ENCODE measurements at regions not wholly inside any gene's neighbourhood (a gene's known extent, or its start where the extent isn't known, plus 50 kb on each side); places are given as distances from the start of the nearest gene placed in this dataset.

DNA sequence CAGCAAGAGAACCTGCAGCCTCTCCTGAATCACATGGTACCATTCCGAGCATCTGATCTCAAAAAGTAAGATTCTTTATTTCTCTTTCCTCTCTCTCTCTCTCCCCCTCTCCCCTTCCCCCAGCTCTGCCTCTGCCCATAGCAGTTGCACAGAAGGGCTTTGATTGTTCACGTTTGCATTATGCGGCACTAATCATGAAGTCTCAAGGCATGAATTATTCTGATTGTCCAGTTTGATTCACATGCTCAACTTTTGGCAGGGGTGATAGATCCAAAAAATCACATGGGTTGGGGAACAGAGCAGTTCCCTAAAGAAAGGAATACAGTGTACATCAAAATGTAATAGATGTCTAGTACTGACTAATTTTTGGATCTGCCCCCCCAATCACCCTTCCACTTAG, 380.0 kb upstream of the SOX9 start:
- H3K36me3 ChIP-seq = no peaks in the 10 kb centered on the region
- H4K20me1 ChIP-seq = no peaks in the 10 kb centered on the region
- no peaks in the 10 kb centered on the region for H3K27me3 ChIP-seq
- TF ChIP-seq Cebpa-rat (IDR thresholded peaks at IDR 0.05) = no peak
- no peaks in the 10 kb centered on the region for H3K4me1 ChIP-seq
- no peak overlapping the region for H3K4me2 ChIP-seq
- no peak overlapping the region for H3K9ac ChIP-seq
- no peak overlapping the region for H3K27ac ChIP-seq
- no peak overlapping the region for H3K4me3 ChIP-seq
- H3K9me3 ChIP-seq = no peaks in the 10 kb centered on the region

DNA sequence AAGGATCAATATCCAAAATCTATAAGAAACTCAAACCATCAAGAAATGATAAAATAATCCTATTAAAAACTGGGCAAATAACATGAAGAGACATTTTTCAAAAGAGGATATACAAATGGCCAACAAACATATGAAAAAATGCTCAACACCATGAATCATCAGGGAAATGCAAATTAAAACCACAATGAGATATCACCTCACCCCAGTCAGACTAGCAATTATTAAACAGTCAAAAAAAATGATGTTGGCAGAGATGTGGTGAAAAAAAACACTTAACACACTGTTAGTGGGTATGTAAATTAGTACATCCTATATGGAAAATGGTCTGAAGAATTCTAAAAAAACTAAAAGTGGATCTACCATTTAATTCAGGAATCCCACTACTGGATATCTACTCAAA, 379.0 kb upstream of the SOX9 start:
- no peak for TF ChIP-seq Cebpa-rat (IDR thresholded peaks at IDR 0.05)
- Histone ChIP-seq H3K27ac (no peak overlapping the region), H3K27me3 (no peaks in the 10 kb centered on the region), H3K4me2 (no peak overlapping the region), H3K9ac (no peak overlapping the region), H4K20me1 (no peaks in the 10 kb centered on the region), H3K36me3 (no peaks in the 10 kb centered on the region), H3K4me1 (no peaks in the 10 kb centered on the region), H3K9me3 (no peaks in the 10 kb centered on the region), H3K4me3 (no peak overlapping the region)

DNA sequence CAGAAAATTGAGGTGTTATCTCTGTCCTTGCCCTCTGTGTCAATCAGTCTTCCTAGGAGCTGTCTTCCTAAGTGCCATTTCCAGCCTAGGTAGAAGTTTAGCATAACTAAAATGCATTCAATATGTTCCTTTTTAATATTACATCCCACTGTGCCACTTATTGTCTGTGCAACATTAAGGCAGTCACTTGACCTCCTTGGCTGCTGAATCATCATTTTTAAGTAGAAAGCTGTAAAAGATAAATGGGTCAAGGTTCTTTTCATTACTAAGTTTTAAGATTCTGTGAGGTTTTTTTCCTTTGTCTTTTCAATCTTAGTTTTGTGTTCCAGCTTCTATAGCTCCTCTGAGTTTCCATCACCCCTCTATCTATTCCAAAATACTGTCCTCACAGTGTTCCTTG, 371.9 kb upstream of the SOX9 start:
- no peak overlapping the region for H3K4me3 ChIP-seq
- no peaks in the 10 kb centered on the region for H3K9me3 ChIP-seq
- H3K36me3 ChIP-seq = no peaks in the 10 kb centered on the region
- H3K27ac ChIP-seq = no peak overlapping the region
- H3K4me2 ChIP-seq = no peak overlapping the region
- H3K9ac ChIP-seq = no peak overlapping the region
- no peaks in the 10 kb centered on the region for H4K20me1 ChIP-seq
- no peaks in the 10 kb centered on the region for H3K4me1 ChIP-seq
- no peak for TF ChIP-seq Cebpa-rat (IDR thresholded peaks at IDR 0.05)
- no peaks in the 10 kb centered on the region for H3K27me3 ChIP-seq

DNA sequence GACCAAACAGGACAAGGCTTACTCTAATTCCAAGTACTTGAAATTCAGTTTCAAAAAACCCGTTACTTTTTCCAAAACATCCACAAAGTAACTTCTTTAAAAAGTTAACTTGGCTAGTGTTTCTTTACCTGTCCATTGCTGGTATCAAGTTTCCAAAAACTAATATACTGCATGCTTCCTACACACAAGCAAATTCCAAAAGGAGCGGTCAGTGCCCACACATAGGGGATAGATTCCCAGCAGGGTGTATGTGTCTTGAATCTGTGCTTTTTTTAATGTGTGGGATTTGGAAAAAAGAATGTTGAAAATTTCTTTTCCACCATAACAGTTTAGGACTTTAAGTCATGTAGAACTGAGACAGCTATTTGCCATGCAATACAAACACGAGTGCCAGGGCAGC, 367.8 kb upstream of the SOX9 start:
- H3K27ac ChIP-seq = no peak overlapping the region
- H3K9me3 ChIP-seq = no peaks in the 10 kb centered on the region
- H3K4me2 ChIP-seq = no peak overlapping the region
- no peaks in the 10 kb centered on the region for H3K27me3 ChIP-seq
- no peak for TF ChIP-seq Cebpa-rat (IDR thresholded peaks at IDR 0.05)
- no peaks in the 10 kb centered on the region for H3K4me1 ChIP-seq
- no peaks in the 10 kb centered on the region for H4K20me1 ChIP-seq
- no peak overlapping the region for H3K9ac ChIP-seq
- H3K4me3 ChIP-seq = no peak overlapping the region
- no peaks in the 10 kb centered on the region for H3K36me3 ChIP-seq

DNA sequence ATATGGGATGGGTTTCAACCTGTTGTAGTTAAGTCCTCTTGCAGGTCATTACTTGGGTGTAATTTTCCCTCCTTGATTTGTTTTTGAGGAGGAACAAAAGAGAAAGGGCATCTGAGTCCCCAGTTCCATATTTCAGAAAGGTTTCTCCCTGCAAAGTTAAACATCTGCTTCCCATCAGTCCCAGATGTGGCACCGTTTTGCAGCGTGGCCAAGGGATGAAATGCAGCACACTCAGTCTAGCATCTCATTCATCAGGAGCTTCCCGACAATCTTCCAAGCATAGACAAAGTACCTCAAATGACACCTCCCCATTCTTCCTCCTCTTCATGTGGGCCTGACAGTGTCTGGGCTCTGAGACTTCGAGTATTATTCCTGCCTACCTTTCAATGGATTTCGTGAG, 363.7 kb upstream of the SOX9 start:
- Histone ChIP-seq H3K27me3 (no peaks in the 10 kb centered on the region), H3K4me1 (no peaks in the 10 kb centered on the region), H3K4me3 (no peak overlapping the region), H3K36me3 (no peaks in the 10 kb centered on the region), H3K4me2 (no peak overlapping the region), H3K9me3 (no peaks in the 10 kb centered on the region), H3K27ac (no peak overlapping the region), H3K9ac (no peak overlapping the region), H4K20me1 (no peaks in the 10 kb centered on the region)
- TF ChIP-seq Cebpa-rat (IDR thresholded peaks at IDR 0.05) = no peak

DNA sequence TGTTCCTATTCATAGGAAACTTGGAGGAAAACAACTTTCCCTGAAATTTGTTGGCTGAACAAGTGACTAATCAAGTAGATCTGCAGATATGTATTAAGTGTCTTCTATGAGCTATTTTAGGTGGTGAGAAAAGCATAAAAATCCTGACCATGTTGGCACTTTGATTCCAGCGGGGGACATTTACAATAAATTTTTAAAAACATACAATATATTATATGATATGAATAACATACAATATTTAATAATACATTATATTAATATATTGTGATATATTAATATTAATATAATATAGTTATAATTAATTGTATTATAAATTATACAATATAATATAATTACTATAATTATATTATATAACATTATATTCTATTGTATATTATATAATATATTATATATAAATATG, 362.9 kb upstream of the SOX9 start:
- Histone ChIP-seq H3K36me3 (no peaks in the 10 kb centered on the region), H3K4me3 (no peak overlapping the region), H3K9ac (no peak overlapping the region), H4K20me1 (no peaks in the 10 kb centered on the region), H3K27me3 (no peaks in the 10 kb centered on the region), H3K27ac (no peak overlapping the region), H3K4me2 (no peak overlapping the region), H3K4me1 (no peaks in the 10 kb centered on the region), H3K9me3 (no peaks in the 10 kb centered on the region)
- no peak for TF ChIP-seq Cebpa-rat (IDR thresholded peaks at IDR 0.05)

DNA sequence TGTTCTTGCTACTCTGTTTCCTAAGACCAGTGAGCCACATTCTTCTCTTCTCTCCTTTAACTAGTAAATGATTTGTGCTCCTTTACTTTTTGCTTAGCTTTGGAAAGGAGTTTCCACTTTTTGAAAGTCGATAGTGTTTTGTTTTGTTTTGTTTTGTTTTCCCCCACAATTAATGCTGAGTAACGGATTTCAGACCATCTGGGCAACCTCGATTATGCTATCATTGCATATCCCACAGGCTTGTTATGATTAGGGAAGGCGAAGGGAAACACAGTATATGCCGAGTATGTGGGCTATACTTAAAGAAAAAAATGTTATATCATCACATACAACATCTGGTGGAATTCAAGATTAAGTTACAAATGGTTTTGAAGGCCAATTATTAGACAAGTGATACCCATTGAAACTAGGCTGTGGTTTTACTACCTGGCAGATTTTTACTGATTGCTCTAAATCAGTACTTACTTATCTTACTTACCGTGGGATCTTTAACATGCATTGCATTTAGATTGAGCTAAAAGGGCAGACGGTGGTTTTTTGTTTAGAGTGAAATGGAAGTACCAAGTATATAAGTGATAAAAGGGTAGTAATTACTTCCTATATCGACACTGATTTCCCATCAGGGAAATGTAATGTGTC, 361.3 kb upstream of the SOX9 start:
- Histone ChIP-seq H3K4me1 (no peaks in the 10 kb centered on the region), H3K4me2 (no peak overlapping the region), H3K4me3 (no peak overlapping the region), H3K9ac (no peak overlapping the region), H3K27ac (no peak overlapping the region), H3K27me3 (no peaks in the 10 kb centered on the region), H3K9me3 (no peaks in the 10 kb centered on the region), H3K36me3 (no peaks in the 10 kb centered on the region), H4K20me1 (no peaks in the 10 kb centered on the region)
- no peak for TF ChIP-seq Cebpa-rat (IDR thresholded peaks at IDR 0.05)

DNA sequence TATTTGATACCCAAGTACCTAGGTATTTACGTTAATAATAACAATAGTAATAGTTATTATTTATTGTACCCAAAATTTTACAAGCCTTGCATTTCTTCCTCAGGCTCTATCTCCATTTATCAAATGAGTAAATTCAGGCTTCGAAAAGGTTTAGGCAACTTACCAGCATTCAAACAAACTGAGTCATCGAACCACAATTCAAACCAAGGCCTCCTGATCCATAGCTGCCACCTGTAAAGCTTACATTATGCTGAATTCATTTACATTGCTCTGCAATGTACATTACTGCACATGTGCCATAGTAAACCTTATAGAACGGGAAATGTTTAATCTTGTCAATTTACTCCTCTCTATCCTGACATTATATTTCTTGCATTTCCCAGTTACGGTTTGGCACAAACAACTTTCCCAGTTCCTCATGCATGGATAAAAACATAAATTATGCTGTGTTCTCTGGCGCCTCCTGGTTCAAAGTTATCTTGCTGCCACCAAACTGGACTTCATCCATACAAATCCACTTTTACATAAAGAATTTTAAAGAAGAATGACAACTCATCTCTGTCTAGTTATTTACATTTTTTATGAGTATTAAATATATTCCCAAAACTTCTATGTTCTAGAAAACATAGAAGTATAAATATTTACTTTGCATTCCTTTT, 360.6 kb upstream of the SOX9 start:
- TF ChIP-seq Cebpa-rat (IDR thresholded peaks at IDR 0.05) = no peak
- H3K4me2 ChIP-seq = no peak overlapping the region
- no peaks in the 10 kb centered on the region for H3K27me3 ChIP-seq
- H3K4me1 ChIP-seq = no peaks in the 10 kb centered on the region
- H3K4me3 ChIP-seq = no peak overlapping the region
- no peak overlapping the region for H3K27ac ChIP-seq
- H3K9me3 ChIP-seq = no peaks in the 10 kb centered on the region
- H3K36me3 ChIP-seq = no peaks in the 10 kb centered on the region
- H3K9ac ChIP-seq = no peak overlapping the region
- H4K20me1 ChIP-seq = no peaks in the 10 kb centered on the region

DNA sequence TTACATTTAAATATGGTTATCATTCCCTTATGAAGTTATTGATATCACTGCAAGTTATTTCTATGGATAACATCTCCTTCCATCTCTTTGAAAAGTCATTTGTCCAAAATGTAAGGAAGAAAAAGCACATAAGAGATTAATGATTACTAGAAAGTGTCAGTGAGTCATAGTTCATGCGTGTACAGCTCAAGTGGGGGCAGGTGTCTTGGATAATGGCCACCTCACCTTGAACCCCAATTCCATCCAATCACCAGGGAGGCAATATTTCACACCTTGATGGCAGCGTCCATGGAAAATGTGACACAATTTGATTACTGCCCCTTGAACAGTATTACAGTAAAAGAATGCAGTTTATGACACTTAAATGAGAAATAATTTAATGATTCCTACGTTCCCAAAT, 358.3 kb upstream of the SOX9 start:
- H3K9me3 ChIP-seq = no peaks in the 10 kb centered on the region
- no peak overlapping the region for H3K4me3 ChIP-seq
- H3K27me3 ChIP-seq = no peaks in the 10 kb centered on the region
- no peaks in the 10 kb centered on the region for H3K4me1 ChIP-seq
- TF ChIP-seq Cebpa-rat (IDR thresholded peaks at IDR 0.05) = no peak
- no peaks in the 10 kb centered on the region for H4K20me1 ChIP-seq
- no peaks in the 10 kb centered on the region for H3K36me3 ChIP-seq
- H3K9ac ChIP-seq = no peak overlapping the region
- H3K27ac ChIP-seq = no peak overlapping the region
- no peak overlapping the region for H3K4me2 ChIP-seq

DNA sequence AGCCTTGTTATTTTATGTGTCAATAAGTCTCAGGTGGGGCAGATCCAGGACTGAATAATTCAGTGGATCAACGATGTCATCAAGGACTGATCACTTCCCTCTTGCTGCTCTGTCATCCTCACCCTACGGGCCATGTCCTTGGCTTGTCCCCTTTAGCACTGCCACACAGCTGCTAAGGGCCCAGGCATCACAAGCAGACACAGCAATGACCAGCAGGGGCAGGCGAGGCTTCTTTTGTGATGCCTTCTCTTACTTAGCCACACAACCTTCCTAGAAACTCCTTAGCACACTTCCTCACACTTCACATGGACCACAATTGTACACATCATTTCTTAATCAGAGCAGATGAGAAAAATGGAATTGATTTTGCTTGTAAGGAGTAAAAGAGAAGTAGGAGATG, 356.3 kb upstream of the SOX9 start:
- H4K20me1 ChIP-seq = no peaks in the 10 kb centered on the region
- no peak overlapping the region for H3K4me2 ChIP-seq
- H3K9me3 ChIP-seq = no peaks in the 10 kb centered on the region
- no peak overlapping the region for H3K4me3 ChIP-seq
- H3K27ac ChIP-seq = no peak overlapping the region
- no peak overlapping the region for H3K9ac ChIP-seq
- no peaks in the 10 kb centered on the region for H3K36me3 ChIP-seq
- H3K4me1 ChIP-seq = no peaks in the 10 kb centered on the region
- no peak for TF ChIP-seq Cebpa-rat (IDR thresholded peaks at IDR 0.05)
- no peaks in the 10 kb centered on the region for H3K27me3 ChIP-seq

DNA sequence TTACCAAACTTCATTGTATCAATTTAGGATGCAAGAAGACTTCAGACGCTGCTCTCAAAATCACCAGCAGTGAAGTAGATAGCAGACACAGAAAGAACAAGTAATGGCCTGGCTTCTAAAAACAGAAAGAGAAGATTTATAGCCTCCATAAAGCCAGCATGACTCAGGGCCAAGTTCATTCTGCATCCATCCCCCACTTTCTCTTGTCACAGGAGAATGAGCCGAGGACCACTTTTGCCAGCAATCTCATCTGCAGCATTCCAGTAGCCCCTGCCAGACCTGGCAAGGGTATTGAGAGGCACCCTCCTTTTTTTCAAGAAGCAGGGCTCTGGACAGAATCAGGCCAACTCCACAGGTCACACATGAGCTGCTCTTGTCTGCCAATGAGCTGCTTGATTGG, 355.4 kb upstream of the SOX9 start:
- Histone ChIP-seq H3K9me3 (no peaks in the 10 kb centered on the region), H3K27me3 (no peaks in the 10 kb centered on the region), H3K9ac (no peak overlapping the region), H4K20me1 (no peaks in the 10 kb centered on the region), H3K4me2 (no peak overlapping the region), H3K4me1 (no peaks in the 10 kb centered on the region), H3K27ac (no peak overlapping the region), H3K36me3 (no peaks in the 10 kb centered on the region), H3K4me3 (no peak overlapping the region)
- no peak for TF ChIP-seq Cebpa-rat (IDR thresholded peaks at IDR 0.05)
